ENCODE measurements at regions not wholly inside any gene's neighbourhood (a gene's known extent, or its start where the extent isn't known, plus 50 kb on each side); places are given as distances from the start of the nearest gene placed in this dataset.
"Not testable (repeated sequence)": the region's sequence is repeated elsewhere in the genome, so short reads cannot be mapped to it uniquely, and the experiment has no call there.

DNA sequence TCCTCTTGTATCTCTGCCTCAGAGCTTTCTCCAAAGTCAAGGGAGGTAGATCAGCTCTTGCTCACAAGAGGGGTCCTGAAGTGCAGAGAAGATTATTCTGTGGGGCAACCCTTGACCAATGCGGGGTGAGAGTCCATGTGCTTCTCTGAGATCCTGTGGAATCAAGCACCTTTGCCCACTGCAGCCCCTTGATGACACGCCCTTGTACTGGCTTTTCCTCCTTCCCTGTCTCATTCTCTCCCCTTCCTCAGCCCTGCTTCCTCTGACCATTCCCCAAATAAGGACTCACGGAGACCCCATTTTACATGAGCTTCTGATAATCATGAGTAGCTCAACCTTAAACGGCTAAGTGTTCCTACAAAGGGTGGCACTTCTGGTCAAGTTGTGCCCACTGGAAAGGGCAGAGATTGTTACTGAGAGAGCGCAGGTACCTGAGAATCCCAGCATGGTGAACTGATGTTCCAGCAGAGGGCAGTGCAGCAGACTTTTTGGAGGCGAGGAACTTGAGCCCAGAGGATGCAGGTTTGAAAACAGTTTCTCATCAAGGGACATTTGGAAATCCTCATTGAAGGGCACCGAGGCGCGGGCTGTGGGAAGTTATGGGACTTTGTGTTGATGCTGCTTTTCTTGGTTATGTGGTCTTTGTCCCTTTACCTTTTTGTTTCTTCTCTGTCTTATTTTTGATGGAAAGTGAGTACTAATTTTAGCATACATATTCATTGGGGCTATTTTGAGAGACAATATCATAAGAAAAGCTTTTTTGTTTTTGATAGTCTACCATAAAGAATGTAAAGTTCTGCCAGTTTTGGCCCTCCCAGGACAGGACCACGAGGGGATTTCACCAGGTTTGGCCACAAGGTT, 201.3 kb downstream of the RBM46 start:
- DNase-seq: peak; percentile 70

DNA sequence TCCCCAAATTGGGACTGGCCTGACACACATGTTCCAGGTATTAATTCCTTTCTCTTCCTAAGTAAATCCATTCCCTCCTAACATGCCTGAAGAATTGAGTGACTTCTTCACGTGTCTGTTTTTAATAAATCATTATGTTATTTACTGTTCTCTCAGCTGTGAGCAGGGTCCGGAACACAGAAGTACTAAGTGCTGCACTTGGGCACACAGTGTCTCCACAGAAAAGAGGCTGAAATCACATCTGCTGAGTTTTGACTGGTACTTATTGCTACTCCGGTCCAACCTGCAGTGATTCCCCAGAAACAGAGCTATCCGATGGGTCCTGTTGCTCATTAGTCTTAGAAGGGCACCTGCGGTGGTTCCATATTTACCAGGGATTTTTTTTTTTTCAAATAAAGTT, 202.6 kb downstream of the RBM46 start:
- DNase-seq: no peak

GRCh38 chr4:154984148-154984547, 203.1 kb downstream of the RBM46 start:
- no peak for DNase-seq

- no peak for DNase-seq
These were observed 203.5 kb downstream of the RBM46 start for GRCh38 chr4:154984616-154985015.

- no peak for DNase-seq
These were observed 204.6 kb downstream of the RBM46 start for GRCh38 chr4:154985673-154986072.

GRCh38 chr4:154988511-154988910, 207.4 kb downstream of the RBM46 start:
- no peak for DNase-seq

DNA sequence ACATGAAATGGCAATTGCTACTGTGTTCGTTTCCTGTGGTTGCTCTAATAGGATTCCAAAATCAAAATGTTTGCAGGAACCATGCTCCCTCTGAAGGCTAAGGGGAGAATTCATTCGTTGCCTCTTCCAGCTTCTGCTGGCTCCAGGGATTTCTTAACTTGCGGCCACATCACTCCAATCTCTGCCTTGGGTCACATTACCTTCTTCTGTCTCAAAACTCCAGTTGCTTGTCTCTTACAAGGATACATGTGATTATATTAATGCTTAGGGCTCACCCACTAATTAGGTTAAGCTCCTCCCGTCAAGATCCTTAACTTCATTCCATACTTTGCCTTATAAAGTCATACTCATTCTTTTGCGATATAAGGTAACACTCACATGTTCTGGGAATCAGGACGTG, 208.4 kb downstream of the RBM46 start:
- DNase-seq: no peak

- DNase-seq: not testable (repeated sequence)
These were observed 210.6 kb upstream of the NPY2R start for GRCh38 chr4:154997866-154998265.

GRCh38 chr4:154998284-154998683, 210.2 kb upstream of the NPY2R start:
- no peak for DNase-seq

GRCh38 chr4:154998773-154999172, 209.7 kb upstream of the NPY2R start:
- no peak for DNase-seq

DNA sequence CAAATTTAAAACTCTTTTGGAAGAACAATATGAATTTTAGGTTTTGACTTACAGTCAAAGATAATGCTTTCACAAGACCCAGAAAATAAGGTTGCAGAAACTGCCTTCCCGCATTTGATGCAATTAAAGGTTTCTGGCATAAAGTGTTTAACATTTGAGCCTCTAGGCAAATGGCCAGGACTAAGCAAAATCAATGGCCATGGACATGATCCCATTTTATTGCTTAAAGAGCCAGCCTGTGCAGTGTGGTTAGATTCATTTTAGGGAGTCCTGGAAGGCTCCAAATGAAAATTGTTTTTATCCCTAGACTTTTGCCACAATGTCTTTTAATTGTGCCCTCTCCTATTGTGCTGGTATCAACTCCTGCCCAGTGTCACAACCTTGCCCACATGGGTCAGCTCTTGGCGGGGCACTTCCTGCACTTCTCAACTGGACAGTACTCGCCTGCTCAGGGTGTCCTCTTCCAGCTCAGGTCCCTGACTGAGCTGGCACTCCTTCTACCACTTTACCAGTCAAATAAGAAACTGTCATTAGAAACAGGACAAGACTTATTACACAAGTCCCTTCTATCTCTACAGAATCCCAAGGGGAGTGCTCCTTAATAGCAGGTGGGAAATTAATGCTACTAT, 208.4 kb upstream of the NPY2R start:
- no peak for DNase-seq

DNA sequence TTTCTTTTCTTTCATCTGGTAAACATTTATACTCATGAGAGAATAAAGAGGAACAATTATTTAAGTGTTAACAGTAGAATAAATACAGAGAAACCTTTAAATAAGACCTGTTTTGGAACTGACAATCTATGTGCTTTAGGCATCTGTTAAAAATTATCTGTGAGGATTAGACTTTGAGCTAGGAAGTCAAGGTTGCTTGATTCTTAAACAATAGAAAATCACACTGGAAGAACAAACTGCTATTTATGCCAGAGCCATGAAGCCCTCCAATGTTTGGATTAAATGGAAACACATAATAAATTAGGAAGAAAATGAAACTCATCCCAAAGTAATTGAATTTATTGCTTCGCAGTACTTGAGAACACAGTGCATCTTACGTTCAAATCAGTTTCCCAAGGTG, 207.2 kb upstream of the NPY2R start:
- DNase-seq: peak; percentile 40

GRCh38 chr4:155005395-155006090, 202.9 kb upstream of the NPY2R start:
- DNase-seq: no peak

- no peak for DNase-seq
These were observed 200.7 kb upstream of the NPY2R start for GRCh38 chr4:155007660-155008176.

DNA sequence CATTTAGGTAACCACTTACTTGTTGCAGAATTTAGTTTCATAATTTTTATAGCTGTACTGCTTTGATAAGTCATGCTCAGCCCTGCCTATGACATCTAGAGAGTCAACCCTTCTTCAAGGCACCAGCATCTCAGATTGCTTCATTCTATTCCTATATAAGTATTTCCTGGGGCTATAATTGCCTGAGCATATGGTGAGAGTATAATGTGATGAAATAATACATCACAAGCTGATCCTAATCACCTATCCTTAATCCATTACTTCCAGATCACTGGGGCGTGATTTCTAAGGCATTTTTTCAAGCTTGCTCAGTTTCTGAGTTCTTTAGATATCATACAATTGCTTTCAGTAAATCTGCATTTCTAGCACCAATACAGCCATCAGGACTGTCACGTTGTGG, 200.0 kb upstream of the NPY2R start:
- no peak for DNase-seq

- DNase-seq: no peak
These were observed 199.1 kb upstream of the NPY2R start for GRCh38 chr4:155009288-155009687.

DNA sequence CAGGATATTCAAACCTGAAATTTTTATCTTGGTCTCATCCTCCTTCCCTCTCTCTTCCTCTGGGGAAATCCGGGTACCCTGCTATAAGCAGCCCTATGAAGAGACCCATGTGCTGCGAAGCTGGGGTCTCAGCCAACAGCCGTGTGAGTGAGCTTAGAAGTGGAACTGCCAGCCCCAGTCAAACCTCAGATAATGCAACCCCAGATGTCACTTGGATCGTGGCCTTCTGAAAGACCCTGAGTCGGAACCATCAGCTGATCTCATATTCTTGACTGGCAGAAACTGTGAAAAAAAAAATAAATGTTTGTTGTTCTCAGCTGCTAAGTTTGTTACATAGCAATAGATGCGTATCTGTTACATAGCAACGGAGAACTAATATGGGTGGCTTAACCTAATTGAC, 198.1 kb upstream of the NPY2R start:
- DNase-seq: no peak

- peak; percentile 27 for DNase-seq
These were observed 197.2 kb upstream of the NPY2R start for GRCh38 chr4:155011163-155011780.

- no peak for DNase-seq
These were observed 196.0 kb upstream of the NPY2R start for GRCh38 chr4:155012469-155012868.

- no peak for DNase-seq
These were observed 191.0 kb upstream of the NPY2R start for GRCh38 chr4:155017426-155017825.

- peak; percentile 11 for DNase-seq
These were observed 182.5 kb upstream of the NPY2R start for GRCh38 chr4:155025762-155026457.

- no peak for DNase-seq
These were observed 181.7 kb upstream of the NPY2R start for GRCh38 chr4:155026715-155027114.

All from tongue (tissue), 1 donor.